K562 (cell line): ENCODE measurements at regions not wholly inside any gene's neighbourhood (a gene's known extent, or its start where the extent isn't known, plus 50 kb on each side); places are given as distances from the start of the nearest gene placed in this dataset.

Experiments used
- ZNF699 ChIP-seq: fragments of 250-450 bp; sonication (Bioruptor Pico); IDR thresholded peaks from 2 replicates; pipeline ENCODE4 v1.8.0; 2021; ENCODE audit warnings: mild to moderate bottlenecking, moderate library complexity; ENCODE audit not compliant: insufficient replicate concordance
- TF ChIP-seq, protein P1 (sequence below), 2 experiments: fragments of 450-650 bp; IDR thresholded peaks; 2 replicates each; pipeline ENCODE4 v1.6.1; 2016; ENCODE audit warnings: mild to moderate bottlenecking in 2 of 2, borderline replicate concordance in 1 of 2, low read depth in 1 of 2, moderate library complexity in 1 of 2

DNA sequence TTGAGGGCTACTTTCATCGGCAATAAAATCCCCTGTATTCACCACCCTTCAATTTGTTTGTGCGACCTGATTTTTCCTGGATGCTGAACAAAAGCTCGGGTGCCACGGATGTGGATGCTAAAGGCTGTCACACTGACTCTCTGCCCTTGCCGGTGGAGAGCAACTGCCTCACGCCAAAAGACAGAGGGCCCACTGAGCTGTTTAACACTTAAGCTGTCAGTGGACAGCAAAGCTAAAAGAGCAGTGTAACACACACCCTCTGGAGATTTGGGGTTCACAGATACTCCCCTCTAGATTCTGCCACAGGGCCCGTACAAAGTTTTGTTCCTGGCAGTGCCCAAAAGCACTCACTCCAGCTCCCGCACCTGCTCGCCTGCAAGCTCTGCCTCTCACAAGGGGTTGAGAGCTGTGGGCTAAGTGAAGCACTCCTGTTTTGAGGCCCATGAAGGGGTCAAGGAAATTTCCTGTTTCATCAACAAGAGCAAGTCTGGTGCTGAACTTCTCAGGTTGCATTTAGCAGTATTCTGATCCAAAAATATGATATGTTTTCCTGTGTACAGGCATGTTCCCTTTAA is 1571.9 kb downstream of the ADGRL3 start (continued):
- TF ChIP-seq, protein P1, sequence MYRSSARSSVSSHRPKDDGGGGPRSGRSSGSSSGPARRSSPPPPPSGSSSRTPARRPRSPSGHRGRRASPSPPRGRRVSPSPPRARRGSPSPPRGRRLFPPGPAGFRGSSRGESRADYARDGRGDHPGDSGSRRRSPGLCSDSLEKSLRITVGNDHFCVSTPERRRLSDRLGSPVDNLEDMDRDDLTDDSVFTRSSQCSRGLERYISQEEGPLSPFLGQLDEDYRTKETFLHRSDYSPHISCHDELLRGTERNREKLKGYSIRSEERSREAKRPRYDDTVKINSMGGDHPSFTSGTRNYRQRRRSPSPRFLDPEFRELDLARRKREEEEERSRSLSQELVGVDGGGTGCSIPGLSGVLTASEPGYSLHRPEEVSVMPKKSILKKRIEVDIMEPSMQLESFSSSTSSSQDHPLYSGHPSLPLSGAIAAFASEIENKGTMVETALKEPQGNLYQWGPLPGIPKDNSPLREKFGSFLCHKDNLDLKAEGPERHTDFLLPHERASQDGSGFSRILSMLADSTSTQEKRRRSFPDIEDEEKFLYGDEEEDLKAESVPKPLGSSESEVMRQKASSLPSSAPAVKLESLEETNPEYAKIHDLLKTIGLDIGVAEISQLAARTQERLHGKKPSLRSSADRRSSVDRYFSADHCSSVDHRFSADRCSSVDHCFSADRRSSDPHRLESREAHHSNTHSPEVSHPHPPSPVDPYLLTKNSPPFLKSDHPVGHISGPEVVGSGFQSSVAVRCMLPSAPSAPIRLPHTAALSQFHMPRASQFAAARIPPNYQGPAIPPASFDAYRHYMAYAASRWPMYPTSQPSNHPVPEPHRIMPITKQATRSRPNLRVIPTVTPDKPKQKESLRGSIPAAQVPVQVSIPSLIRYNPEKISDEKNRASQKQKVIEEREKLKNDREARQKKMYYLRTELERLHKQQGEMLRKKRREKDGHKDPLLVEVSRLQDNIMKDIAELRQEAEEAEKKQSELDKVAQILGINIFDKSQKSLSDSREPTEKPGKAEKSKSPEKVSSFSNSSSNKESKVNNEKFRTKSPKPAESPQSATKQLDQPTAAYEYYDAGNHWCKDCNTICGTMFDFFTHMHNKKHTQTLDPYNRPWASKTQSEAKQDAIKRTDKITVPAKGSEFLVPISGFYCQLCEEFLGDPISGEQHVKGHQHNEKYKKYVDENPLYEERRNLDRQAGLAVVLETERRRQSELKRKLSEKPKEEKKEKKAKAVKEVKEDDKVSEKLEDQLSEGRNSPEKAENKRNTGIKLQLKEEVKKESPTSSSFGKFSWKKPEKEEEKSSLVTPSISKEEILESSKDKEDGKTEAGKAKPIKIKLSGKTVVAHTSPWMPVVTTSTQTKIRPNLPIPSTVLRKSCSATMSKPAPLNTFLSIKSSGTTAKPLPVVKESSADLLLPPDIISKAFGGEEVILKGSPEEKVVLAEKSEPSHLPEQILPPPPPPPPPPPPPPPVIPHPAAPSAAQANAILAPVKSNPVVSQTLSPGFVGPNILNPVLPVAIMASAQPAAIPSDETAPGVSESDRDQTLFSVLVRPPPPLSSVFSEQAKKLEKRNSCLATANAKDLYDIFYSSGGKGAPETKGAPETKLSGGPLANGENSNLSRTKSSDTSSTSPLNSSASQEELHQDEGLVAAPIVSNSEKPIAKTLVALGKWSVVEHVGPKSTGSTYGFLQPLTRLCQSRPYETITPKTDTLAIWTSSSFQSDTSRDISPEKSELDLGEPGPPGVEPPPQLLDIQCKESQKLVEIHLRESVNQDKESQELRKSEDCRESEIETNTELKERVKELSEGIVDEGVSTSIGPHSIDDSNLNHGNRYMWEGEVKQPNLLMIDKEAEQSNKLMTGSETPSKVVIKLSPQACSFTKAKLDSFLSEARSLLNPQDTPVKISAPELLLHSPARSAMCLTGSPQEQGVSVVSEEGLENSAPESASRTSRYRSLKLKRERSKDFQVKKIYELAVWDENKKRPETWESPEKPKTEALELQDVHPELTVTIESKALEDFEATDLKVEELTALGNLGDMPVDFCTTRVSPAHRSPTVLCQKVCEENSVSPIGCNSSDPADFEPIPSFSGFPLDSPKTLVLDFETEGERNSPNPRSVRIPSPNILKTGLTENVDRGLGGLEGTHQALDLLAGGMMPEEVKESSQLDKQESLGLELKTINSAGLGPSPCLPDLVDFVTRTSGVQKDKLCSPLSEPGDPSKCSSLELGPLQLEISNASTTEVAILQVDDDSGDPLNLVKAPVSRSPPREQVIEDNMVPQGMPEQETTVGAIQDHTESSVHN (IDR thresholded peaks at IDR 0.05; ENCODE audit: borderline replicate concordance in 1 of 2, low read depth in 1 of 2), result no peak
- TF ChIP-seq ZNF699 (CRISPR knock-in tag), result no peak
